Naive thymus-derived CD4-positive, alpha-beta T cell (primary cell): ENCODE measurements at regions not wholly inside any gene's neighbourhood (a gene's known extent, or its start where the extent isn't known, plus 50 kb on each side); places are given as distances from the start of the nearest gene placed in this dataset.

Source experiments
- ATAC-seq: fragments of 150-1000 bp; cut with Tn5 transposase; 2 replicates; pipeline ENCODE4 v1.10.0; 2021; ENCODE audit warnings: mild to moderate bottlenecking, moderate library complexity
- CTCF ChIA-PET: fragments of 350-600 bp; sonication (Branson Sonifier 250); formaldehyde crosslinking; loops from one replicate; lab custom pipeline; 2021; ENCODE audit warnings: antibody characterized with exemption; lab: Charles Lee
- POLR2A ChIA-PET: fragments of 350-600 bp; sonication (Branson Sonifier 250); formaldehyde crosslinking; loops from one replicate; lab custom pipeline; 2021; ENCODE audit warnings: antibody characterized with exemption, inconsistent platforms; lab: Charles Lee
- DNase-seq, 9 donors: peaks; one replicate each; pipeline versions ENCODE4 v3.0.0 to v3.0.0-alpha.2; 2020 to 2022; ENCODE audit warnings: mixed read lengths in 1 of 9
- H3K27ac ChIP-seq: one replicate; pipeline ENCODE4 v1.7.0; 2013; ENCODE audit warnings: mild to moderate bottlenecking, low read depth, low read length, moderate library complexity
- H3K27me3 ChIP-seq, 2 donors: one replicate each; pipeline ENCODE4 v1.7.0; 2013; ENCODE audit warnings: low read length in 2 of 2, mild to moderate bottlenecking in 2 of 2, moderate library complexity in 2 of 2; ENCODE audit not compliant: control insufficient read depth in 2 of 2, insufficient read depth in 2 of 2
- H3K36me3 ChIP-seq, 3 experiments: 1 replicate in 2 of 3; 2 replicates in 1 of 3; pipeline ENCODE4 v1.7.0; 2013; ENCODE audit warnings: low read length in 3 of 3, mild to moderate bottlenecking in 3 of 3, moderate library complexity in 1 of 3; ENCODE audit not compliant: insufficient read depth in 3 of 3, control insufficient read depth in 2 of 3
- H3K4me1 ChIP-seq, 2 donors: one replicate each; pipeline ENCODE4 v1.7.0; 2013; ENCODE audit warnings: low read length in 2 of 2, mild to moderate bottlenecking in 2 of 2, moderate library complexity in 1 of 2; ENCODE audit not compliant: control insufficient read depth in 2 of 2, insufficient read depth in 2 of 2
- H3K4me3 ChIP-seq: 2 replicates; pipeline ENCODE4 v1.7.0; 2013; ENCODE audit warnings: mild to moderate bottlenecking, low read length
- H3K9me3 ChIP-seq, 3 experiments: 1 replicate in 2 of 3; 2 replicates in 1 of 3; pipeline ENCODE4 v1.7.0; 2013; ENCODE audit warnings: low read length in 3 of 3; ENCODE audit not compliant: control insufficient read depth in 2 of 3
- H3K27ac Mint-ChIP-seq, 9 donors: one replicate each; pipeline ENCODE4 v1.8.0; 2020 to 2022; ENCODE audit warnings: mixed read lengths in 9 of 9, mild to moderate bottlenecking in 8 of 9, moderate library complexity in 5 of 9, inconsistent platforms in 2 of 9
- H3K27me3 Mint-ChIP-seq, 5 donors: one replicate each; pipeline ENCODE4 v1.8.0; 2021 to 2022; ENCODE audit warnings: mixed read lengths in 5 of 5, mild to moderate bottlenecking in 1 of 5
- H3K36me3 Mint-ChIP-seq, 5 donors: one replicate each; pipeline ENCODE4 v1.8.0; 2020 to 2022; ENCODE audit warnings: mixed read lengths in 5 of 5, mild to moderate bottlenecking in 3 of 5, inconsistent platforms in 1 of 5
- H3K4me1 Mint-ChIP-seq, 7 donors: one replicate each; pipeline ENCODE4 v1.8.0; 2020 to 2022; ENCODE audit warnings: mixed read lengths in 7 of 7, mild to moderate bottlenecking in 3 of 7, inconsistent platforms in 1 of 7
- H3K4me3 Mint-ChIP-seq, 10 donors: one replicate each; pipeline ENCODE4 v1.8.0; 2020 to 2022; ENCODE audit warnings: mild to moderate bottlenecking in 10 of 10, mixed read lengths in 10 of 10, moderate library complexity in 6 of 10, inconsistent platforms in 2 of 10
- H3K9me3 Mint-ChIP-seq, 11 donors: one replicate each; pipeline ENCODE4 v1.8.0; 2020 to 2022; ENCODE audit warnings: mixed read lengths in 11 of 11, mild to moderate bottlenecking in 4 of 11, inconsistent platforms in 1 of 11, moderate library complexity in 1 of 11
- intact Hi-C, 2 donors: fragments of 100-400 bp; cut with micrococcal nuclease; formaldehyde crosslinking; loops; one replicate each; pipeline ENCODE4 v1.15.1; 2023

- CTCF ChIA-PET: no interaction called here
- Histone ChIP-seq H3K9me3 (no peaks in the 10 kb centered on the region), H3K4me3 (no peak overlapping the region), H3K27me3 (peaks cover 0 to 8% of the 10 kb centered on the region in 2 donors), H3K36me3 (no peaks in the 10 kb centered on the region), H3K4me1 (no peaks in the 10 kb centered on the region), H3K27ac (no peak overlapping the region)
- no peaks in the 10 kb centered on the region for H3K36me3 Mint-ChIP-seq
- H3K9me3 Mint-ChIP-seq: no peaks in the 10 kb centered on the region
- peaks cover 4 to 12% (median 9%) of the 10 kb centered on the region in 7 donors for H3K4me1 Mint-ChIP-seq
- peak in 1 of 9 donors; percentile 15 for DNase-seq
- H3K4me3 Mint-ChIP-seq: peak overlapping the region in 3 of 10 donors; percentile 41 to 74 (median 65)
- intact Hi-C loops: no loop called here
- no peak overlapping the region for H3K27ac Mint-ChIP-seq
- no peak for ATAC-seq
- peaks cover 35 to 54% (median 48%) of the 10 kb centered on the region in 5 donors for H3K27me3 Mint-ChIP-seq
- POLR2A ChIA-PET: no interaction called here
Observed at GRCh38 chr13:110812869-110813645, 99.6 kb downstream of the ING1 start.

- no peaks in the 10 kb centered on the region for H3K9me3 Mint-ChIP-seq
- peaks cover 27 to 45% (median 41%) of the 10 kb centered on the region in 5 donors for H3K27me3 Mint-ChIP-seq
- H3K4me1 Mint-ChIP-seq: peaks cover 4 to 12% (median 9%) of the 10 kb centered on the region in 7 donors
- H3K27ac ChIP-seq: no peak overlapping the region
- CTCF ChIA-PET: no interaction called here
- H3K27ac Mint-ChIP-seq: no peak overlapping the region
- DNase-seq (peak in 1 of 9 donors; percentile 20), ATAC-seq (no peak)
- no peaks in the 10 kb centered on the region for H3K36me3 ChIP-seq
- no peaks in the 10 kb centered on the region for H3K36me3 Mint-ChIP-seq
- POLR2A ChIA-PET: no interaction called here
- peaks cover 0 to 4% of the 10 kb centered on the region in 2 donors for H3K27me3 ChIP-seq
- intact Hi-C loops: no loop called here
- H3K4me3 Mint-ChIP-seq: peak overlapping the region in 1 of 10 donors; percentile 50
- H3K4me1 ChIP-seq: no peaks in the 10 kb centered on the region
- no peaks in the 10 kb centered on the region for H3K9me3 ChIP-seq
- no peak overlapping the region for H3K4me3 ChIP-seq
Observed at GRCh38 chr13:110813646-110814624, 100.4 kb downstream of the ING1 start.

GRCh38 chr13:110815471-110816204 is 99.2 kb downstream of the ANKRD10 start:
- Histone ChIP-seq H3K9me3 (no peaks in the 10 kb centered on the region), H3K4me3 (no peak overlapping the region), H3K4me1 (no peaks in the 10 kb centered on the region), H3K27me3 (peaks cover 0 to 4% of the 10 kb centered on the region in 2 donors), H3K36me3 (no peaks in the 10 kb centered on the region), H3K27ac (no peak overlapping the region)
- no peaks in the 10 kb centered on the region for H3K9me3 Mint-ChIP-seq
- DNase-seq (no peak), ATAC-seq (no peak)
- H3K4me1 Mint-ChIP-seq: peaks cover 7 to 16% (median 14%) of the 10 kb centered on the region in 7 donors
- intact Hi-C loops: loop anchor here (5.0 kb wide), 2 partner anchors 98 to 1853 kb away; no protein-coding TSS in a partner anchor
- peaks cover 18 to 38% (median 26%) of the 10 kb centered on the region in 5 donors for H3K27me3 Mint-ChIP-seq
- no peaks in the 10 kb centered on the region for H3K36me3 Mint-ChIP-seq
- H3K4me3 Mint-ChIP-seq: no peak overlapping the region
- no peak overlapping the region for H3K27ac Mint-ChIP-seq
- POLR2A ChIA-PET: interaction anchor here (1.1 kb wide), 1 partner anchor 170 kb away, joined by 3 read pairs; no protein-coding TSS in a partner anchor
- CTCF ChIA-PET: interaction anchor here (0.8 kb wide), 1 partner anchor 360 kb away, joined by 3 read pairs; no protein-coding TSS in a partner anchor

- DNase-seq (no peak), ATAC-seq (no peak)
- Histone ChIP-seq H3K9me3 (no peaks in the 10 kb centered on the region), H3K27ac (no peak overlapping the region), H3K4me3 (no peak overlapping the region), H3K4me1 (no peaks in the 10 kb centered on the region), H3K27me3 (peaks cover 0 to 4% of the 10 kb centered on the region in 2 donors), H3K36me3 (no peaks in the 10 kb centered on the region)
- ChIA-PET POLR2A (interaction anchor here (1.1 kb wide), 1 partner anchor 171 kb away, joined by 3 read pairs; no protein-coding TSS in a partner anchor), CTCF (interaction anchor here (0.8 kb wide), 1 partner anchor 361 kb away, joined by 3 read pairs; no protein-coding TSS in a partner anchor)
- intact Hi-C loops: loop anchor here (5.0 kb wide), 2 partner anchors 99 to 1854 kb away; no protein-coding TSS in a partner anchor
- H3K4me1 Mint-ChIP-seq: peaks cover 7 to 16% (median 10%) of the 10 kb centered on the region in 7 donors
- H3K36me3 Mint-ChIP-seq: no peaks in the 10 kb centered on the region
- no peak overlapping the region for H3K27ac Mint-ChIP-seq
- H3K4me3 Mint-ChIP-seq: no peak overlapping the region
- peaks cover 11 to 30% (median 17%) of the 10 kb centered on the region in 5 donors for H3K27me3 Mint-ChIP-seq
- no peaks in the 10 kb centered on the region for H3K9me3 Mint-ChIP-seq
Observed at GRCh38 chr13:110816500-110816899, 98.4 kb downstream of the ANKRD10 start.

GRCh38 chr13:110817143-110817542 is 97.7 kb downstream of the ANKRD10 start:
- H3K27me3 ChIP-seq: peaks cover 0 to 4% of the 10 kb centered on the region in 2 donors
- no peak overlapping the region for H3K4me3 ChIP-seq
- no peaks in the 10 kb centered on the region for H3K9me3 ChIP-seq
- ChIA-PET CTCF (interaction anchor here (0.7 to 4.1 kb wide), 4 partner anchors 10 to 199 kb away, joined by 3 to 23 read pairs (median 4); no protein-coding TSS in a partner anchor), POLR2A (interaction anchor here (1.9 kb wide), 1 partner anchor 102 kb away, joined by 8 read pairs; no protein-coding TSS in a partner anchor)
- peaks cover 5 to 24% (median 12%) of the 10 kb centered on the region in 5 donors for H3K27me3 Mint-ChIP-seq
- H3K4me1 ChIP-seq: no peaks in the 10 kb centered on the region
- H3K4me3 Mint-ChIP-seq: no peak overlapping the region
- ATAC-seq (no peak), DNase-seq (no peak)
- no peak overlapping the region for H3K27ac Mint-ChIP-seq
- intact Hi-C loops: loop anchor here (5.0 kb wide), 2 partner anchors 100 to 1855 kb away; no protein-coding TSS in a partner anchor
- H3K4me1 Mint-ChIP-seq: peaks cover 5 to 16% (median 10%) of the 10 kb centered on the region in 7 donors
- H3K36me3 Mint-ChIP-seq: peaks cover 0 to 3% (median 0%) of the 10 kb centered on the region in 5 donors
- H3K36me3 ChIP-seq: no peaks in the 10 kb centered on the region
- H3K27ac ChIP-seq: no peak overlapping the region
- no peaks in the 10 kb centered on the region for H3K9me3 Mint-ChIP-seq
